MM.1S (cell line): ENCODE measurements at regions not wholly inside any gene's neighbourhood (a gene's known extent, or its start where the extent isn't known, plus 50 kb on each side); places are given as distances from the start of the nearest gene placed in this dataset.

Experiments used
- EZH2phosphoT487 ChIP-seq: fragments of 300-600 bp; sonication (generic); IDR thresholded peaks from 2 replicates; pipeline ENCODE4 v1.6.1; 2018; ENCODE audit warnings: antibody characterized with exemption, low read length
- TF ChIP-seq, protein P1 (sequence below): fragments of 300-600 bp; sonication (generic); IDR thresholded peaks from 2 replicates; pipeline ENCODE4 v1.5.1; 2016; ENCODE audit warnings: antibody characterized with exemption, low read length, mixed read lengths

DNA sequence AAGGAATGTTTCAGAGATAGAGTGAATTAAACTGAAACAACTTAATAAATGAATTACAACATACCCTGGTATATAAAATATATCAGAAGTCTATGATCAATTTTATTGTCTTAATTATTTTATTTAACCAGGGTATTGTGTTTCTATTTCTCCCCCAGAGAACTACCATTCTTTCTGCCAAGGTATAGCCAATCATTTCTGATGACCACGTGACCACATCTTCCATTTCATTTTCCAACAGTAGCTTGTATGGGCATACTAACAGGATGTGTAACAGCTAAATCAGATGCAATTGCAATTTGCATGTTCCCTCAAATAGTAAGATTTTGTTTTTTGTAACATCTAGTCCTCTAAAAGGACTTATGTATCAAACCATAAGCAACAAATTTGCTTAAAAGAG, 123.9 kb upstream of the COL1A2 start:
- TF ChIP-seq, protein P1, sequence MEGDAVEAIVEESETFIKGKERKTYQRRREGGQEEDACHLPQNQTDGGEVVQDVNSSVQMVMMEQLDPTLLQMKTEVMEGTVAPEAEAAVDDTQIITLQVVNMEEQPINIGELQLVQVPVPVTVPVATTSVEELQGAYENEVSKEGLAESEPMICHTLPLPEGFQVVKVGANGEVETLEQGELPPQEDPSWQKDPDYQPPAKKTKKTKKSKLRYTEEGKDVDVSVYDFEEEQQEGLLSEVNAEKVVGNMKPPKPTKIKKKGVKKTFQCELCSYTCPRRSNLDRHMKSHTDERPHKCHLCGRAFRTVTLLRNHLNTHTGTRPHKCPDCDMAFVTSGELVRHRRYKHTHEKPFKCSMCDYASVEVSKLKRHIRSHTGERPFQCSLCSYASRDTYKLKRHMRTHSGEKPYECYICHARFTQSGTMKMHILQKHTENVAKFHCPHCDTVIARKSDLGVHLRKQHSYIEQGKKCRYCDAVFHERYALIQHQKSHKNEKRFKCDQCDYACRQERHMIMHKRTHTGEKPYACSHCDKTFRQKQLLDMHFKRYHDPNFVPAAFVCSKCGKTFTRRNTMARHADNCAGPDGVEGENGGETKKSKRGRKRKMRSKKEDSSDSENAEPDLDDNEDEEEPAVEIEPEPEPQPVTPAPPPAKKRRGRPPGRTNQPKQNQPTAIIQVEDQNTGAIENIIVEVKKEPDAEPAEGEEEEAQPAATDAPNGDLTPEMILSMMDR = no peak
- TF ChIP-seq EZH2phosphoT487 = no peak
